ENCODE measurements at regions not wholly inside any gene's neighbourhood (a gene's known extent, or its start where the extent isn't known, plus 50 kb on each side); places are given as distances from the start of the nearest gene placed in this dataset.

- TF ChIP-seq CTCF (IDR thresholded peaks at IDR 0.05), result no peak
- no peak overlapping the region for H3K4me3 ChIP-seq
- H3K9me3 ChIP-seq, result no peaks in the 10 kb centered on the region
- H3K36me3 ChIP-seq, result no peaks in the 10 kb centered on the region
- no peaks in the 10 kb centered on the region for H3K27me3 ChIP-seq
- no peak overlapping the region for H3K27ac ChIP-seq
- H3K4me1 ChIP-seq, result no peaks in the 10 kb centered on the region
- DNase-seq (ENCODE audit: low spot score), result no peak
Observed at GRCh38 chr4:104971462-104971861, 175.2 kb upstream of the TET2 start.

GRCh38 chr4:104973708-104974107 lies 173.0 kb upstream of the TET2 start:
- no peaks in the 10 kb centered on the region for H3K4me1 ChIP-seq
- no peak for TF ChIP-seq CTCF (IDR thresholded peaks at IDR 0.05)
- no peaks in the 10 kb centered on the region for H3K27me3 ChIP-seq

DNA sequence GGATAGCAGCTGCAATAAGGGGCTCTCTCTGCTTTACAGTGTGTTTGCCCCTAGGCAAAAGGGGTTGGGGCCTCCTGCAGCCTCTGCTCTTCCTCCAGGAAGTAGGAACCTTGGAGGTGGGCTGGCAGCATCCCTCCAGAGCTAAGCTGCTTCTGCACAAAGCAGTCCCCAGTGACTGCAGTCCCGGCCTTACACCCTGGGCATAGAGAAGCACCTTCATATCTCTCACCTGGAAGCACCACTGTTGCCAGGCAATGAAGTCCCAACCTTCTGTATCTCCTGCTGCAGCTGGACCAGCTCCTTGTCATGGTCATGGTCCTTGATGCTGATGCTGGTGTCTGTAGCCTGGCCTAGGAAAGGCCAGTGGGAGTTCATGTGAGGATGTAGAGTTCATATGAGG lies 171.1 kb upstream of the TET2 start:
- no peak for DNase-seq (ENCODE audit: low spot score)
- Histone ChIP-seq H3K27me3 (no peaks in the 10 kb centered on the region), H3K4me1 (no peaks in the 10 kb centered on the region), H3K36me3 (no peaks in the 10 kb centered on the region), H3K4me3 (no peak overlapping the region), H3K9me3 (peaks cover 0 to 15% of the 10 kb centered on the region in 2 donors), H3K27ac (no peak overlapping the region)
- no peak for TF ChIP-seq CTCF (IDR thresholded peaks at IDR 0.05)

More at GRCh38 chr4:104973708-104974107, 173.0 kb upstream of the TET2 start:
- no peak overlapping the region for H3K4me3 ChIP-seq
- H3K36me3 ChIP-seq, result no peaks in the 10 kb centered on the region
- no peak overlapping the region for H3K27ac ChIP-seq
- no peak for DNase-seq (ENCODE audit: low spot score)
- no peaks in the 10 kb centered on the region for H3K9me3 ChIP-seq

DNA sequence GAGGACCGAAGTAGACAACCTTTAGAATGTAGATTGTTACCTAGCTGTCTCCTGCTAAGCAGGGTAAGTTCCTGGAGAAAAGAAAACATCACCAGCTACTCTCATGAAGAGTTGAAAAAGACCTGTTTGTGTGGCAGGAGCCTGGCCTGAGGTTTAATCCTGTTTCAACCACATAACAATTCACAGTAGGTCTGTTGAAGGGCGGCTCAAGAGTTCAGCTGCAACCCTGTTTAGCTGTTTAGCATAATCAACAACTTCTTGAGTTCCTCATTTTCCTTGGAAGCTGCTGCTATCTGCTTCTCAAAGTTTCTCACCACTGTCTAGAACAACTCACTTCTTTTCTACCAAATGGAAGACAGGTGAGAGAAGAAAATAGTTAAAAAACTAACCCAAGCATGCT lies 170.4 kb upstream of the TET2 start:
- H3K4me3 ChIP-seq, result no peak overlapping the region
- no peak for DNase-seq (ENCODE audit: low spot score)
- no peaks in the 10 kb centered on the region for H3K27me3 ChIP-seq
- peaks cover 0 to 17% of the 10 kb centered on the region in 2 donors for H3K9me3 ChIP-seq
- no peaks in the 10 kb centered on the region for H3K36me3 ChIP-seq
- H3K4me1 ChIP-seq, result no peaks in the 10 kb centered on the region
- no peak for TF ChIP-seq CTCF (IDR thresholded peaks at IDR 0.05)
- no peak overlapping the region for H3K27ac ChIP-seq

- no peak for TF ChIP-seq CTCF (IDR thresholded peaks at IDR 0.05)
- Histone ChIP-seq H3K9me3 (peaks cover 0 to 19% of the 10 kb centered on the region in 2 donors), H3K27me3 (no peaks in the 10 kb centered on the region), H3K4me3 (no peak overlapping the region), H3K27ac (no peak overlapping the region), H3K36me3 (no peaks in the 10 kb centered on the region), H3K4me1 (no peaks in the 10 kb centered on the region)
- DNase-seq (ENCODE audit: low spot score), result no peak
Observed at GRCh38 chr4:104979083-104979760, 167.5 kb upstream of the TET2 start.

DNA sequence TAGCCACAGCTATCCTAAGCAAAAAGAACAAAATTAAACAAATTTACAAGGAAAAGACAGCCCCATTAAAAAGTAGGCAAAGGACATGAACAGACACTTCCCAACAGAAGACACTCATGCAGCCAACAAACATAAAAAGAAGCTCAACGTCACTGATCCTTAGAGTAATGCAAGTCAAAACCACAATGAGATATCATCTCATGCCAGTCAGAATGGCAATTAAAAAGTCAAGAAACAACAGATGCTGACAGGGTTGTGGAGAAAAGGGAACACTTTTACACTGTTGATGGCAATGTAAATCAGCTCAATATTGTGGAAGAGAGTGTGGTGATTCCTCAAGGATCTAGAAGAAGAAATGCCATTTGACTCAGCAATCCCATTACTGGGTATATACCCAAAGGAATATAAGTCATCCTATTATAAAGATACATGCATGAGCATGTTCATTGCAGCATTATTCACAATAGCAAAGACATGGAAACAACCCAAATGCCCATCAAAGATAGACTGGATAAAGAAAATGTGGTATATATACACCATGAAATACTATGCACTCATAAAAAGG lies 163.0 kb upstream of the TET2 start:
- H3K9me3 ChIP-seq, result peaks cover 0 to 19% of the 10 kb centered on the region in 2 donors
- H3K27me3 ChIP-seq, result no peaks in the 10 kb centered on the region
- TF ChIP-seq CTCF (IDR thresholded peaks at IDR 0.05), result no peak
- H3K36me3 ChIP-seq, result no peaks in the 10 kb centered on the region
- H3K4me3 ChIP-seq, result no peak overlapping the region
- no peak for DNase-seq (ENCODE audit: low spot score)
- no peak overlapping the region for H3K27ac ChIP-seq
- no peaks in the 10 kb centered on the region for H3K4me1 ChIP-seq

All from right atrium auricular region (tissue), 2 donors.